Neural cell (in vitro differentiated cells): ENCODE measurements at regions not wholly inside any gene's neighbourhood (a gene's known extent, or its start where the extent isn't known, plus 50 kb on each side); places are given as distances from the start of the nearest gene placed in this dataset.

Experiments used
- H2AFZ ChIP-seq: fragments of 200-600, 300-800 bp; sonication (generic), shearing (Covaris generic); 2 replicates; pipeline ENCODE4 v1.6.0; 2014; ENCODE audit warnings: low read depth, mild to moderate bottlenecking, antibody characterized with exemption, low read length, moderate library complexity
- H3F3A ChIP-seq: fragments of 200-600 bp; shearing (Covaris generic); 2 replicates; pipeline ENCODE4 v1.6.1; 2016; ENCODE audit warnings: mild to moderate bottlenecking, moderate library complexity, mixed read lengths, antibody characterized with exemption, low read length; ENCODE audit not compliant: insufficient read depth, poor library complexity, severe bottlenecking
- H3K27ac ChIP-seq: fragments of 200-600, 300-800 bp; sonication (generic), shearing (Covaris generic); 2 replicates; pipeline ENCODE4 v1.5.1; 2014; ENCODE audit warnings: mild to moderate bottlenecking, low read length, moderate library complexity
- H3K27me3 ChIP-seq: fragments of 300-800, 200-600 bp; sonication (generic), shearing (Covaris generic); 2 replicates; pipeline ENCODE4 v1.6.0; 2014; ENCODE audit warnings: mild to moderate bottlenecking, low read depth, low read length, moderate library complexity; ENCODE audit not compliant: insufficient read depth
- H3K36me3 ChIP-seq: fragments of 300-800, 200-600 bp; sonication (generic), shearing (Covaris generic); 2 replicates; pipeline ENCODE4 v1.5.1; 2014; ENCODE audit warnings: mild to moderate bottlenecking, antibody characterized with exemption, low read length, moderate library complexity; ENCODE audit not compliant: insufficient read depth
- H3K4me2 ChIP-seq: fragments of 300-800, 200-600 bp; sonication (generic), shearing (Covaris generic); 2 replicates; pipeline ENCODE4 v1.6.0; 2014; ENCODE audit warnings: mild to moderate bottlenecking, low read length
- H3K4me3 ChIP-seq: fragments of 300-800, 200-600 bp; sonication (generic), shearing (Covaris generic); 2 replicates; pipeline ENCODE4 v1.5.1; 2014; ENCODE audit warnings: mild to moderate bottlenecking, low read length, moderate library complexity
- H3K79me2 ChIP-seq: fragments of 200-600 bp; shearing (Covaris generic); replicated peaks from 2 replicates; pipeline ENCODE4 v1.6.0; 2014; ENCODE audit warnings: mild to moderate bottlenecking, low read length, moderate library complexity; ENCODE audit not compliant: insufficient read depth
- H3K9ac ChIP-seq: fragments of 300-800, 200-600 bp; sonication (generic), shearing (Covaris generic); 2 replicates; pipeline ENCODE4 v1.6.1; 2016; ENCODE audit warnings: mild to moderate bottlenecking, low read length, mixed read lengths
- H3K9me2 ChIP-seq: fragments of 200-600 bp; shearing (Covaris generic); 2 replicates; pipeline ENCODE4 v1.6.1; 2016; ENCODE audit warnings: mild to moderate bottlenecking, low read length, mixed read lengths; ENCODE audit not compliant: insufficient read depth
- H3K9me3 ChIP-seq: fragments of 200-600, 300-800 bp; sonication (generic), shearing (Covaris generic); 2 replicates; pipeline ENCODE4 v1.6.1; 2016; ENCODE audit warnings: mild to moderate bottlenecking, mixed run types, low read length, moderate library complexity, mixed read lengths
- H4K20me1 ChIP-seq: fragments of 200-600 bp; shearing (Covaris generic); 2 replicates; pipeline ENCODE4 v1.6.1; 2016; ENCODE audit warnings: mild to moderate bottlenecking, mixed run types; ENCODE audit not compliant: insufficient read depth
- EP300 ChIP-seq: fragments of 450-650 bp; conservative IDR thresholded peaks from 2 replicates; pipeline ENCODE4 v1.6.1; 2014; ENCODE audit warnings: antibody characterized with exemption, mild to moderate bottlenecking, moderate library complexity; ENCODE audit not compliant: poor library complexity, severe bottlenecking
- EZH2 ChIP-seq: fragments of 200-600, 300-800 bp; shearing (Covaris generic), sonication (generic); IDR thresholded peaks from 2 replicates; pipeline ENCODE4 v1.6.1; 2014; ENCODE audit warnings: antibody characterized with exemption, low read length, borderline replicate concordance, mild to moderate bottlenecking; ENCODE audit not compliant: insufficient read depth, poor library complexity, severe bottlenecking
- MXI1 ChIP-seq: fragments of 450-650 bp; conservative IDR thresholded peaks from 2 replicates; pipeline ENCODE4 v1.6.1; 2014; ENCODE audit warnings: antibody characterized with exemption, mild to moderate bottlenecking; ENCODE audit not compliant: poor library complexity, severe bottlenecking
- POLR2AphosphoS5 ChIP-seq: IDR thresholded peaks from 2 replicates; pipeline ENCODE4 v1.6.1; 2012
- RAD21 ChIP-seq: fragments of 450-650 bp; conservative IDR thresholded peaks from 2 replicates; pipeline ENCODE4 v1.6.1; 2014; ENCODE audit warnings: antibody characterized with exemption, mild to moderate bottlenecking, moderate library complexity
- REST ChIP-seq: IDR thresholded peaks from 2 replicates; pipeline ENCODE4 v1.6.1; 2012; ENCODE audit warnings: borderline replicate concordance
- SMC3 ChIP-seq: fragments of 450-650 bp; conservative IDR thresholded peaks from 2 replicates; pipeline ENCODE4 v1.6.1; 2014; ENCODE audit warnings: antibody characterized with exemption, mild to moderate bottlenecking, moderate library complexity; ENCODE audit not compliant: poor library complexity
- TAF1 ChIP-seq: IDR thresholded peaks from 2 replicates; pipeline ENCODE4 v1.6.1; 2012; ENCODE audit warnings: low read depth
- TF ChIP-seq, protein P1 (sequence below): fragments of 450-650 bp; IDR thresholded peaks from 2 replicates; pipeline ENCODE4 v1.5.1; 2014; ENCODE audit warnings: antibody characterized with exemption, mild to moderate bottlenecking, moderate library complexity; ENCODE audit not compliant: poor library complexity, severe bottlenecking

GRCh38 chr5:143525176-143525575, 121.7 kb upstream of the NR3C1 start:
- TF ChIP-seq EP300: no peak
- TF ChIP-seq POLR2AphosphoS5: no peak
- no peak for TF ChIP-seq TAF1
- TF ChIP-seq SMC3: no peak
- TF ChIP-seq RAD21: no peak
- no peak for TF ChIP-seq REST
- no peak for TF ChIP-seq EZH2

GRCh38 chr5:143524338-143524945, 121.0 kb upstream of the NR3C1 start:
- Histone ChIP-seq H2AFZ (no peak overlapping the region), H3F3A (no peaks in the 10 kb centered on the region), H3K79me2 (no peaks in the 10 kb centered on the region), H3K9me3 (no peaks in the 10 kb centered on the region), H3K9ac (no peak overlapping the region), H3K27ac (no peak overlapping the region), H3K27me3 (no peaks in the 10 kb centered on the region), H3K9me2 (no peaks in the 10 kb centered on the region), H3K4me2 (no peak overlapping the region), H3K36me3 (no peaks in the 10 kb centered on the region), H3K4me3 (no peak overlapping the region), H4K20me1 (no peaks in the 10 kb centered on the region)
- TF ChIP-seq EZH2 (no peak), RAD21 (no peak), TAF1 (no peak), MXI1 (no peak), REST (no peak)
- TF ChIP-seq, protein P1, sequence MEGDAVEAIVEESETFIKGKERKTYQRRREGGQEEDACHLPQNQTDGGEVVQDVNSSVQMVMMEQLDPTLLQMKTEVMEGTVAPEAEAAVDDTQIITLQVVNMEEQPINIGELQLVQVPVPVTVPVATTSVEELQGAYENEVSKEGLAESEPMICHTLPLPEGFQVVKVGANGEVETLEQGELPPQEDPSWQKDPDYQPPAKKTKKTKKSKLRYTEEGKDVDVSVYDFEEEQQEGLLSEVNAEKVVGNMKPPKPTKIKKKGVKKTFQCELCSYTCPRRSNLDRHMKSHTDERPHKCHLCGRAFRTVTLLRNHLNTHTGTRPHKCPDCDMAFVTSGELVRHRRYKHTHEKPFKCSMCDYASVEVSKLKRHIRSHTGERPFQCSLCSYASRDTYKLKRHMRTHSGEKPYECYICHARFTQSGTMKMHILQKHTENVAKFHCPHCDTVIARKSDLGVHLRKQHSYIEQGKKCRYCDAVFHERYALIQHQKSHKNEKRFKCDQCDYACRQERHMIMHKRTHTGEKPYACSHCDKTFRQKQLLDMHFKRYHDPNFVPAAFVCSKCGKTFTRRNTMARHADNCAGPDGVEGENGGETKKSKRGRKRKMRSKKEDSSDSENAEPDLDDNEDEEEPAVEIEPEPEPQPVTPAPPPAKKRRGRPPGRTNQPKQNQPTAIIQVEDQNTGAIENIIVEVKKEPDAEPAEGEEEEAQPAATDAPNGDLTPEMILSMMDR: no peak

More at GRCh38 chr5:143525176-143525575, 121.7 kb upstream of the NR3C1 start:
- no peak overlapping the region for H3K4me2 ChIP-seq
- H3K9me2 ChIP-seq: no peaks in the 10 kb centered on the region
- no peak overlapping the region for H3K4me3 ChIP-seq
- H3K9ac ChIP-seq: no peak overlapping the region
- no peaks in the 10 kb centered on the region for H3K9me3 ChIP-seq
- no peak overlapping the region for H3K27ac ChIP-seq
- H3K27me3 ChIP-seq: no peaks in the 10 kb centered on the region
- no peaks in the 10 kb centered on the region for H3F3A ChIP-seq
- no peaks in the 10 kb centered on the region for H3K36me3 ChIP-seq
- H3K79me2 ChIP-seq: no peaks in the 10 kb centered on the region
- no peaks in the 10 kb centered on the region for H4K20me1 ChIP-seq
- no peak overlapping the region for H2AFZ ChIP-seq
